H9 (cell line): ENCODE measurements at regions not wholly inside any gene's neighbourhood (a gene's known extent, or its start where the extent isn't known, plus 50 kb on each side); places are given as distances from the start of the nearest gene placed in this dataset.

Experiments used
- DNase-seq: peaks from one replicate; pipeline ENCODE4 v3.0.0-alpha.2; 2017
- H2AFZ ChIP-seq: one replicate; pipeline ENCODE4 v1.6.1; 2013; ENCODE audit warnings: mild to moderate bottlenecking, low read length, control low read depth, moderate library complexity
- H2AK5ac ChIP-seq: 2 replicates; pipeline ENCODE4 v1.6.1; 2013; ENCODE audit warnings: low read length, control low read depth, mixed read lengths; ENCODE audit not compliant: insufficient read length
- H2BK120ac ChIP-seq: one replicate; pipeline ENCODE4 v1.6.1; 2013; ENCODE audit warnings: low read depth, mild to moderate bottlenecking, low read length, control low read depth, inconsistent platforms; ENCODE audit not compliant: poor library complexity, severe bottlenecking
- H2BK12ac ChIP-seq: 2 replicates; pipeline ENCODE4 v1.6.1; 2013; ENCODE audit warnings: low read length, control low read depth, mixed read lengths, low read depth; ENCODE audit not compliant: insufficient read length
- H2BK15ac ChIP-seq: 2 replicates; pipeline ENCODE4 v1.6.1; 2013; ENCODE audit warnings: low read depth, low read length, control low read depth
- H2BK20ac ChIP-seq: one replicate; pipeline ENCODE4 v1.6.1; 2013; ENCODE audit warnings: low read depth, mild to moderate bottlenecking, low read length, control low read depth, inconsistent platforms; ENCODE audit not compliant: poor library complexity, severe bottlenecking
- H2BK5ac ChIP-seq: 2 replicates; pipeline ENCODE4 v1.6.1; 2013; ENCODE audit warnings: low read length, control low read depth, mixed read lengths; ENCODE audit not compliant: insufficient read length
- H3K14ac ChIP-seq: 2 replicates; pipeline ENCODE4 v1.6.1; 2013; ENCODE audit warnings: low read length, control low read depth; ENCODE audit not compliant: insufficient read depth
- H3K18ac ChIP-seq: 2 replicates; pipeline ENCODE4 v1.6.1; 2013; ENCODE audit warnings: low read depth, mild to moderate bottlenecking, mixed read lengths, low read length, control low read depth; ENCODE audit not compliant: insufficient read length
- H3K23ac ChIP-seq: 2 replicates; pipeline ENCODE4 v1.6.1; 2013; ENCODE audit warnings: low read length, control low read depth, mixed read lengths, low read depth; ENCODE audit not compliant: insufficient read length
- H3K23me2 ChIP-seq: 2 replicates; pipeline ENCODE4 v1.6.1; 2013; ENCODE audit warnings: low read depth, mild to moderate bottlenecking, mixed read lengths, low read length, control low read depth; ENCODE audit not compliant: insufficient read length, poor library complexity, severe bottlenecking
- H3K27ac ChIP-seq: 2 replicates; pipeline ENCODE4 v1.5.1; 2013; ENCODE audit warnings: low read length, control low read depth, mixed read lengths, low read depth; ENCODE audit not compliant: insufficient read length
- H3K27me3 ChIP-seq: 2 replicates; pipeline ENCODE4 v1.6.1; 2013; ENCODE audit warnings: low read length, control low read depth, inconsistent platforms; ENCODE audit not compliant: insufficient read depth
- H3K4ac ChIP-seq: 2 replicates; pipeline ENCODE4 v1.6.1; 2013; ENCODE audit warnings: low read depth, mild to moderate bottlenecking, control low read depth, inconsistent platforms, low read length, moderate library complexity
- H3K4me1 ChIP-seq: 2 replicates; pipeline ENCODE4 v1.6.1; 2013; ENCODE audit warnings: low read length, control low read depth, inconsistent platforms; ENCODE audit not compliant: insufficient read depth
- H3K4me2 ChIP-seq: 2 replicates; pipeline ENCODE4 v1.6.1; 2013; ENCODE audit warnings: low read length, control low read depth, mixed read lengths; ENCODE audit not compliant: insufficient read length, insufficient read depth
- H3K56ac ChIP-seq: 2 replicates; pipeline ENCODE4 v1.6.1; 2013; ENCODE audit warnings: low read depth, mild to moderate bottlenecking, mixed read lengths, low read length, control low read depth; ENCODE audit not compliant: insufficient read length
- H3K79me1 ChIP-seq: 2 replicates; pipeline ENCODE4 v1.6.1; 2013; ENCODE audit warnings: low read depth, mild to moderate bottlenecking, moderate library complexity, low read length, control low read depth, inconsistent platforms; ENCODE audit not compliant: insufficient read depth, poor library complexity, severe bottlenecking
- H3K79me2 ChIP-seq: 2 replicates; pipeline ENCODE4 v1.6.1; 2013; ENCODE audit warnings: low read length, control low read depth, inconsistent platforms; ENCODE audit not compliant: insufficient read depth
- H3K9ac ChIP-seq: 2 replicates; pipeline ENCODE4 v1.6.1; 2013; ENCODE audit warnings: low read length, control low read depth, mixed read lengths; ENCODE audit not compliant: insufficient read length; ENCODE audit errors: extremely low read depth
- H3K9me3 ChIP-seq: one replicate; pipeline ENCODE4 v1.6.1; 2013; ENCODE audit warnings: low read depth, low read length, inconsistent platforms; ENCODE audit not compliant: control insufficient read depth
- H3T11ph ChIP-seq: one replicate; pipeline ENCODE4 v1.6.1; 2013; ENCODE audit warnings: mild to moderate bottlenecking, low read length, control low read depth, inconsistent platforms
- H4K20me1 ChIP-seq: one replicate; pipeline ENCODE4 v1.6.1; 2013; ENCODE audit not compliant: control insufficient read depth, insufficient read length, insufficient read depth
- H4K5ac ChIP-seq: 2 replicates; pipeline ENCODE4 v1.6.1; 2013; ENCODE audit warnings: low read depth, mild to moderate bottlenecking, mixed read lengths, low read length, control low read depth; ENCODE audit not compliant: insufficient read length
- H4K8ac ChIP-seq: replicated peaks from 2 replicates; pipeline ENCODE4 v1.6.1; 2013; ENCODE audit warnings: low read length, control low read depth, mixed read lengths, low read depth; ENCODE audit not compliant: insufficient read length
- H4K91ac ChIP-seq: 2 replicates; pipeline ENCODE4 v1.6.1; 2013; ENCODE audit warnings: low read depth, mild to moderate bottlenecking, moderate library complexity, mixed read lengths, low read length, control low read depth; ENCODE audit not compliant: insufficient read length
- H3K27ac Mint-ChIP-seq, 3 experiments: 2 replicates in 2 of 3; 3 replicates in 1 of 3; pipeline ENCODE4 v1.8.0; 2020 to 2021; ENCODE audit warnings: mixed read lengths in 3 of 3, mild to moderate bottlenecking in 1 of 3, moderate library complexity in 1 of 3
- H3K27me3 Mint-ChIP-seq: 2 replicates; pipeline ENCODE4 v1.8.0; 2021; ENCODE audit warnings: low read depth, mild to moderate bottlenecking, moderate library complexity, mixed read lengths
- H3K36me3 Mint-ChIP-seq, 3 experiments: 2 replicates in 2 of 3; 3 replicates in 1 of 3; pipeline ENCODE4 v1.8.0; 2020 to 2021; ENCODE audit warnings: low read depth in 3 of 3, mixed read lengths in 3 of 3; ENCODE audit not compliant: insufficient read depth in 1 of 3
- H3K4me1 Mint-ChIP-seq, 2 experiments: 2 replicates each; pipeline ENCODE4 v1.8.0; 2020; ENCODE audit warnings: mixed read lengths in 2 of 2
- H3K4me3 Mint-ChIP-seq, 2 experiments: 2 replicates in 1 of 2; 3 replicates in 1 of 2; pipeline ENCODE4 v1.8.0; 2020 to 2021; ENCODE audit warnings: mild to moderate bottlenecking in 2 of 2, mixed read lengths in 2 of 2, moderate library complexity in 1 of 2
- H3K9me3 Mint-ChIP-seq, 2 experiments: 2 replicates in 1 of 2; 3 replicates in 1 of 2; pipeline ENCODE4 v1.8.0; 2020; ENCODE audit warnings: mild to moderate bottlenecking in 2 of 2, mixed read lengths in 2 of 2, moderate library complexity in 1 of 2
- CTCF ChIP-seq: fragments of 200-600 bp; sonication (generic); conservative IDR thresholded peaks from 3 replicates; pipeline ENCODE4 v1.8.0; 2021; ENCODE audit warnings: antibody characterized with exemption, mild to moderate bottlenecking
- WGBS: extraction: QIAGEN DNeasy Blood & Tissue Kit; methylation state at CpG from one replicate; pipeline ENCODE4 v1.1.7; 2013; ENCODE audit warnings: missing lambda C conversion rate, low lambda C conversion rate, mixed read lengths; ENCODE audit not compliant: insufficient read length; ENCODE audit errors: extremely low coverage; 5-methylcytosine and 5-hydroxymethylcytosine counted together

GRCh38 chr18:75125382-75126331, 83.3 kb downstream of the PTGR3 start:
- Histone ChIP-seq H3K23ac (no peak overlapping the region), H2AK5ac (no peak overlapping the region), H3K9me3 (no peaks in the 10 kb centered on the region), H3K23me2 (no peaks in the 10 kb centered on the region), H3K4me2 (no peak overlapping the region), H3K27ac (no peak overlapping the region), H2BK120ac (no peak overlapping the region), H3K18ac (no peak overlapping the region), H4K8ac (no peak overlapping the region), H4K5ac (no peak overlapping the region), H3K4ac (no peak overlapping the region), H2BK20ac (no peak overlapping the region), H3K4me1 (no peaks in the 10 kb centered on the region), H2BK5ac (no peak overlapping the region), H3K27me3 (no peaks in the 10 kb centered on the region), H4K91ac (no peak overlapping the region), H3K79me1 (no peaks in the 10 kb centered on the region), H3K79me2 (no peaks in the 10 kb centered on the region), H4K20me1 (no peaks in the 10 kb centered on the region), H2BK12ac (no peak overlapping the region), H3K14ac (no peak overlapping the region; the same call in 1 of the 2 replicates), H2AFZ (no peak overlapping the region), H3K56ac (no peak overlapping the region), H3T11ph (no peak overlapping the region), H2BK15ac (no peak overlapping the region), H3K9ac (no peak overlapping the region)
- Mint-ChIP-seq H3K4me3 (no peak overlapping the region), H3K4me1 (no peaks in the 10 kb centered on the region), H3K27ac (peak overlapping the region in 1 of 3 experiments; percentile 10; a peak in 3 of 7 replicates), H3K27me3 (no peaks in the 10 kb centered on the region), H3K36me3 (peaks cover 0 to 1% (median 0%) of the 10 kb centered on the region in 3 experiments; a peak in 2 of 7 replicates), H3K9me3 (peaks cover 0 to 8% of the 10 kb centered on the region in 2 experiments; a peak in 3 of 5 replicates)
- DNase-seq, result peak; percentile 77
- WGBS, result 100% methylated on average over 1 of the region's 44 CpGs
- 0 out of 3 replicates have a peak, but pooled peaks have one; percentile 18 for TF ChIP-seq CTCF
